Stomach (tissue), 8 donors: ENCODE measurements at regions not wholly inside any gene's neighbourhood (a gene's known extent, or its start where the extent isn't known, plus 50 kb on each side); places are given as distances from the start of the nearest gene placed in this dataset.

ENCODE experiments used
- DNase-seq, 2 donors: peaks; one replicate each; pipeline versions ENCODE4 v3.0.0 to v3.0.0-alpha.2; 2013 to 2019
- H3K27ac ChIP-seq, 5 donors: fragments of 200-600 bp in 4 of 5; sonication (generic) in 4 of 5; one replicate each; pipeline ENCODE4 v1.5.1; 2013 to 2019; ENCODE audit warnings: mild to moderate bottlenecking in 1 of 5, moderate library complexity in 1 of 5
- H3K27me3 ChIP-seq, 3 donors: fragments of 200-600 bp; sonication (generic); one replicate each; pipeline ENCODE4 v1.5.1; 2017 to 2019; ENCODE audit warnings: mixed run types in 1 of 3
- H3K36me3 ChIP-seq, 4 donors: fragments of 200-600 bp; sonication (generic); 1 replicate in 3 of 4; 2 replicates in 1 of 4; pipeline ENCODE4 v1.5.1; 2016 to 2019
- H3K4me1 ChIP-seq, 4 donors: fragments of 200-600 bp; sonication (generic); one replicate each; pipeline ENCODE4 v1.5.1; 2016 to 2019
- H3K4me3 ChIP-seq, 4 donors: fragments of 200-600 bp; sonication (generic) in 3 of 4; one replicate each; pipeline ENCODE4 v1.5.1; 2016 to 2019; ENCODE audit warnings: mild to moderate bottlenecking in 1 of 4
- H3K9me3 ChIP-seq, 4 donors: fragments of 200-600 bp; sonication (generic); one replicate each; pipeline ENCODE4 v1.5.1; 2016 to 2019
- CTCF ChIP-seq, 7 experiments: fragments of 450-650 bp in 4 of 7; fragments of 200-600 bp in 3 of 7; sonication (generic) in 3 of 7; IDR thresholded peaks; one replicate each; pipeline ENCODE4 v1.5.1; 2016 to 2019; ENCODE audit warnings: antibody characterized with exemption in 7 of 7, control low read depth in 2 of 7, mild to moderate bottlenecking in 1 of 7
- EP300 ChIP-seq: sonication (generic); formaldehyde crosslinking; IDR thresholded peaks from one replicate; pipeline ENCODE4 v1.6.1; 2017; ENCODE audit warnings: antibody characterized with exemption
- POLR2A ChIP-seq, 4 donors: fragments of 450-650 bp; IDR thresholded peaks; one replicate each; pipeline ENCODE4 v1.6.1; 2016; ENCODE audit warnings: antibody characterized with exemption in 4 of 4, control low read depth in 2 of 4, mild to moderate bottlenecking in 1 of 4, moderate library complexity in 1 of 4
- POLR2AphosphoS5 ChIP-seq, 3 donors: sonication (generic); formaldehyde crosslinking; IDR thresholded peaks; one replicate each; pipeline ENCODE4 v1.6.1; 2016; ENCODE audit warnings: antibody characterized with exemption in 3 of 3
- WGBS, 5 donors: extraction: QIAGEN DNeasy Blood & Tissue Kit in 3 of 5; methylation state at CpG; one replicate each; pipeline versions ENCODE4 v1.1.5 to v1.1.7; 2013 to 2018; 5-methylcytosine and 5-hydroxymethylcytosine counted together
- intact Hi-C: fragments of 100-400 bp; cut with DNase I; formaldehyde crosslinking; loops from one replicate; pipeline ENCODE4 v1.15.1; 2023; ENCODE audit warnings: low total_unique reads
- donor health status: healthy with polysubstance abuse.
- donor health status: Bipolar disorder and iron deficiency.
- donor health status: healthy.

DNA sequence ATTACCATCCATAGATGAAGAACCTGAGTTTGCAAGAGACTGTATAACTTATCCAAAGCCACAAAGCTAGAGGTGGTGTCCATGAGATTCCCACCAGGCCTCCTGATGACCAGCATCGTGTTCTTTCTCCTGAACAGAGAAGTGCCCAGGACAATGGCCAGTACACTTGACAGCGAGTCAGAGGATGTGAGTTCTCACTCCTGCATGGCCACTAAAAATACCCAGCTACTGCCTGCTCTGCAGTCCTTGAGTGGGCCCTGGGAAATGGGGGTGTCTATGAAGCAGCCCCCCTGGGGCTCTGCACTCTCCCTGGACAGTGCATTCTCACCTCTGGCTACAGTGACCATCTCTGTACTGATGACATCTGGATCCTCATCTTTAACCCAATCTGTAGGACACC, 201.2 kb downstream of the RPLP1 start:
- DNase-seq = no peak
- intact Hi-C loops = no loop called here
- 89 to 100% (median 92%) methylated on average over 2 of the region's 2 CpGs for WGBS, 5 donors
- no peaks in the 10 kb centered on the region for H3K36me3 ChIP-seq
- no peaks in the 10 kb centered on the region for H3K9me3 ChIP-seq
- no peak overlapping the region for H3K4me3 ChIP-seq
- H3K27ac ChIP-seq = no peak overlapping the region
- no peaks in the 10 kb centered on the region for H3K4me1 ChIP-seq
- peaks cover 0 to 17% (median 0%) of the 10 kb centered on the region in 3 donors for H3K27me3 ChIP-seq
- TF ChIP-seq EP300 (no peak), CTCF (IDR thresholded peaks at IDR 0.05) (no peak), POLR2AphosphoS5 (IDR thresholded peaks at IDR 0.05) (no peak), POLR2A (IDR thresholded peaks at IDR 0.05) (no peak)

GRCh38 chr15:69656271-69657030, 203.8 kb downstream of the RPLP1 start:
- Histone ChIP-seq H3K9me3 (no peaks in the 10 kb centered on the region), H3K27me3 (peaks cover 0 to 23% (median 0%) of the 10 kb centered on the region in 3 donors), H3K36me3 (no peaks in the 10 kb centered on the region), H3K27ac (no peak overlapping the region), H3K4me3 (no peak overlapping the region), H3K4me1 (no peaks in the 10 kb centered on the region)
- 87 to 97% (median 95%) methylated on average over 10 of the region's 10 CpGs for WGBS, 5 donors
- no peak for DNase-seq
- TF ChIP-seq CTCF (IDR thresholded peaks at IDR 0.05) = no peak
- no peak for TF ChIP-seq POLR2A (IDR thresholded peaks at IDR 0.05)
- TF ChIP-seq POLR2AphosphoS5 (IDR thresholded peaks at IDR 0.05) = no peak
- no peak for TF ChIP-seq EP300
- intact Hi-C loops = no loop called here

DNA sequence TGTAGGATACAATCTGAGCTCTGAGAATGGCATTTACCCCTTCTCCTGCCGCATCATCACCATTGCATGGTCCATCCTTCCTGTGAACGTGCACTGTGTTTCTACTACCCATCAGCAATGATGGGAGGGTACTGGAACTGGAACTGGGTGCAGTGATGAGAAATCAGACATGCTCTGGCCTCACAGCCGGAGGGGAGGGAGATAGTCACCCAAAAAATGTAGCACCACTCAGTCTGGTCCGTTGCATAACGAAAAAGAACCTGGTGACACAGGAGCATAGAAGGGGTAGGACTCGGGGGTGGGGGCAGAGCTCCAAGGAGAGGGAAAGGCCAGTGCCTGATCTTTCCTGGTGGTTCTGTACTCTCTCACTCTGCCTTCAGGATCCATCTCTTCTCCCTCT, 205.0 kb downstream of the RPLP1 start:
- no peak for DNase-seq
- Histone ChIP-seq H3K4me1 (no peaks in the 10 kb centered on the region), H3K27me3 (peaks cover 0 to 23% (median 0%) of the 10 kb centered on the region in 3 donors), H3K36me3 (no peaks in the 10 kb centered on the region), H3K27ac (no peak overlapping the region), H3K9me3 (no peaks in the 10 kb centered on the region), H3K4me3 (no peak overlapping the region)
- intact Hi-C loops = no loop called here
- 86 to 96% (median 93%) methylated on average over 6 of the region's 6 CpGs for WGBS, 5 donors
- TF ChIP-seq CTCF (IDR thresholded peaks at IDR 0.05) (no peak), POLR2A (IDR thresholded peaks at IDR 0.05) (no peak), EP300 (no peak), POLR2AphosphoS5 (IDR thresholded peaks at IDR 0.05) (no peak)

GRCh38 chr15:69658411-69658945, 205.9 kb downstream of the RPLP1 start:
- Histone ChIP-seq H3K36me3 (no peaks in the 10 kb centered on the region), H3K4me3 (no peak overlapping the region), H3K27me3 (peaks cover 0 to 23% (median 0%) of the 10 kb centered on the region in 3 donors), H3K4me1 (no peaks in the 10 kb centered on the region), H3K27ac (no peak overlapping the region), H3K9me3 (no peaks in the 10 kb centered on the region)
- no peak for DNase-seq
- TF ChIP-seq EP300 (no peak), CTCF (IDR thresholded peaks at IDR 0.05) (no peak), POLR2AphosphoS5 (IDR thresholded peaks at IDR 0.05) (no peak), POLR2A (IDR thresholded peaks at IDR 0.05) (no peak)
- intact Hi-C loops = no loop called here
- 93 to 96% (median 94%) methylated on average over 8 of the region's 8 CpGs for WGBS, 5 donors
